ENCODE measurements at regions not wholly inside any gene's neighbourhood (a gene's known extent, or its start where the extent isn't known, plus 50 kb on each side); places are given as distances from the start of the nearest gene placed in this dataset.

GRCh38 chr4:10344824-10345223, 112.4 kb downstream of the ZNF518B start:
- Histone ChIP-seq H3K4ac (ENCODE audit: low read depth, low read length) (peak overlapping the region; percentile 24), H2BK5ac (ENCODE audit: low read depth, low read length, poor library complexity) (peak overlapping the region; percentile 8), H2BK120ac (ENCODE audit: insufficient read depth, low read length, poor library complexity) (peak overlapping the region; percentile 73), H4K91ac (ENCODE audit: low read depth, low read length) (peak overlapping the region; percentile 49), H4K8ac (ENCODE audit: low read depth, low read length) (no peak overlapping the region), H2AFZ (ENCODE audit: insufficient read depth, low read length, poor library complexity) (no peak overlapping the region), H2BK12ac (ENCODE audit: low read length) (peak overlapping the region; percentile 52), H3K27me3 (ENCODE audit: insufficient read depth, low read length) (no peaks in the 10 kb centered on the region), H3K14ac (ENCODE audit: low read length) (peak overlapping the region; percentile 53), H3K4me3 (ENCODE audit: low read depth, low read length) (no peak overlapping the region), H3K9ac (ENCODE audit: low read length) (no peak overlapping the region), H2AK5ac (ENCODE audit: low read length) (peak overlapping the region; percentile 6), H4K12ac (ENCODE audit: low read depth, low read length) (no peak overlapping the region), H3K4me2 (ENCODE audit: low read length) (no peak overlapping the region), H3K4me1 (ENCODE audit: control insufficient read depth in 1 of 2, insufficient read depth in 2 of 2, low read length in 2 of 2) (peaks cover 10 to 17% of the 10 kb centered on the region in 2 experiments), H3K27ac (ENCODE audit: low read depth, low read length) (peak overlapping the region; percentile 36), H3K23ac (ENCODE audit: low read length) (no peak overlapping the region), H3K79me1 (ENCODE audit: low read length) (peaks cover 26% of the 10 kb centered on the region), H3K79me2 (ENCODE audit: control insufficient read depth, insufficient read depth, low read length, poor library complexity) (no peaks in the 10 kb centered on the region), H3K18ac (ENCODE audit: low read length) (peak overlapping the region; percentile 60), H3K9me3 (ENCODE audit: insufficient read depth, low read depth, low read length) (no peaks in the 10 kb centered on the region), H3K36me3 (ENCODE audit: control insufficient read depth in 1 of 2, insufficient read depth in 2 of 2, low read length in 2 of 2) (no peaks in the 10 kb centered on the region)
- no CpG with 5 or more reads among the region's 4 CpGs for WGBS (ENCODE audit: extremely low coverage, insufficient coverage, insufficient read length)
- peak; percentile 34 to 77 for DNase-seq

GRCh38 chr4:10343656-10344055, 113.6 kb downstream of the ZNF518B start:
- Histone ChIP-seq H3K4me1 (ENCODE audit: control insufficient read depth in 1 of 2, insufficient read depth in 2 of 2, low read length in 2 of 2) (peaks cover 8 to 13% of the 10 kb centered on the region in 2 experiments), H3K4me2 (ENCODE audit: low read length) (no peak overlapping the region), H3K9ac (ENCODE audit: low read length) (no peak overlapping the region), H2BK120ac (ENCODE audit: insufficient read depth, low read length, poor library complexity) (peak overlapping the region; percentile 75), H3K4me3 (ENCODE audit: low read depth, low read length) (no peak overlapping the region), H3K79me1 (ENCODE audit: low read length) (peaks cover 25% of the 10 kb centered on the region), H2BK5ac (ENCODE audit: low read depth, low read length, poor library complexity) (no peak overlapping the region), H3K14ac (ENCODE audit: low read length) (peak overlapping the region; percentile 68), H2BK12ac (ENCODE audit: low read length) (no peak overlapping the region), H3K9me3 (ENCODE audit: insufficient read depth, low read depth, low read length) (no peaks in the 10 kb centered on the region), H3K79me2 (ENCODE audit: control insufficient read depth, insufficient read depth, low read length, poor library complexity) (no peaks in the 10 kb centered on the region), H3K27me3 (ENCODE audit: insufficient read depth, low read length) (no peaks in the 10 kb centered on the region), H4K12ac (ENCODE audit: low read depth, low read length) (no peak overlapping the region), H3K23ac (ENCODE audit: low read length) (no peak overlapping the region), H2AK5ac (ENCODE audit: low read length) (no peak overlapping the region), H3K27ac (ENCODE audit: low read depth, low read length) (no peak overlapping the region), H3K18ac (ENCODE audit: low read length) (no peak overlapping the region), H4K8ac (ENCODE audit: low read depth, low read length) (no peak overlapping the region), H3K4ac (ENCODE audit: low read depth, low read length) (no peak overlapping the region), H3K36me3 (ENCODE audit: control insufficient read depth in 1 of 2, insufficient read depth in 2 of 2, low read length in 2 of 2) (no peaks in the 10 kb centered on the region), H2AFZ (ENCODE audit: insufficient read depth, low read length, poor library complexity) (no peak overlapping the region), H4K91ac (ENCODE audit: low read depth, low read length) (peak overlapping the region; percentile 55)
- WGBS (ENCODE audit: extremely low coverage, insufficient coverage, insufficient read length), result no CpG with 5 or more reads among the region's 2 CpGs
- peak; percentile 23 to 40 for DNase-seq

GRCh38 chr4:10342866-10343265, 114.4 kb downstream of the ZNF518B start:
- Histone ChIP-seq H4K91ac (ENCODE audit: low read depth, low read length) (peak overlapping the region; percentile 61), H2AK5ac (ENCODE audit: low read length) (no peak overlapping the region), H3K18ac (ENCODE audit: low read length) (peak overlapping the region; percentile 38), H3K9me3 (ENCODE audit: insufficient read depth, low read depth, low read length) (no peaks in the 10 kb centered on the region), H3K4me2 (ENCODE audit: low read length) (no peak overlapping the region), H3K4me1 (ENCODE audit: control insufficient read depth in 1 of 2, insufficient read depth in 2 of 2, low read length in 2 of 2) (peaks cover 8 to 13% of the 10 kb centered on the region in 2 experiments), H3K14ac (ENCODE audit: low read length) (no peak overlapping the region), H2BK12ac (ENCODE audit: low read length) (peak overlapping the region; percentile 85), H3K4ac (ENCODE audit: low read depth, low read length) (no peak overlapping the region), H2AFZ (ENCODE audit: insufficient read depth, low read length, poor library complexity) (no peak overlapping the region), H3K79me2 (ENCODE audit: control insufficient read depth, insufficient read depth, low read length, poor library complexity) (peaks cover 1% of the 10 kb centered on the region), H3K79me1 (ENCODE audit: low read length) (peaks cover 28% of the 10 kb centered on the region), H2BK5ac (ENCODE audit: low read depth, low read length, poor library complexity) (no peak overlapping the region), H2BK120ac (ENCODE audit: insufficient read depth, low read length, poor library complexity) (no peak overlapping the region), H3K4me3 (ENCODE audit: low read depth, low read length) (no peak overlapping the region), H3K27ac (ENCODE audit: low read depth, low read length) (no peak overlapping the region), H4K8ac (ENCODE audit: low read depth, low read length) (no peak overlapping the region), H3K27me3 (ENCODE audit: insufficient read depth, low read length) (no peaks in the 10 kb centered on the region), H4K12ac (ENCODE audit: low read depth, low read length) (no peak overlapping the region), H3K23ac (ENCODE audit: low read length) (no peak overlapping the region), H3K36me3 (ENCODE audit: control insufficient read depth in 1 of 2, insufficient read depth in 2 of 2, low read length in 2 of 2) (no peaks in the 10 kb centered on the region), H3K9ac (ENCODE audit: low read length) (no peak overlapping the region)
- WGBS (ENCODE audit: extremely low coverage, insufficient coverage, insufficient read length), result no CpG with 5 or more reads among the region's 2 CpGs
- no peak for DNase-seq

- no peaks in the 10 kb centered on the region for H3K9me3 ChIP-seq (ENCODE audit: insufficient read depth, low read depth, low read length)
- H3K27ac ChIP-seq (ENCODE audit: low read depth, low read length), result peak overlapping the region; percentile 90
- H3K4ac ChIP-seq (ENCODE audit: low read depth, low read length), result peak overlapping the region; percentile 66
- H2BK120ac ChIP-seq (ENCODE audit: insufficient read depth, low read length, poor library complexity), result peak overlapping the region; percentile 97
- H3K4me3 ChIP-seq (ENCODE audit: low read depth, low read length), result no peak overlapping the region
- H3K4me2 ChIP-seq (ENCODE audit: low read length), result no peak overlapping the region
- peaks cover 14 to 15% of the 10 kb centered on the region in 2 experiments for H3K4me1 ChIP-seq (ENCODE audit: control insufficient read depth in 1 of 2, insufficient read depth in 2 of 2, low read length in 2 of 2)
- no peaks in the 10 kb centered on the region for H3K27me3 ChIP-seq (ENCODE audit: insufficient read depth, low read length)
- peak overlapping the region; percentile 87 for H4K8ac ChIP-seq (ENCODE audit: low read depth, low read length)
- H2BK12ac ChIP-seq (ENCODE audit: low read length), result peak overlapping the region; percentile 87
- peaks cover 7% of the 10 kb centered on the region for H3K79me2 ChIP-seq (ENCODE audit: control insufficient read depth, insufficient read depth, low read length, poor library complexity)
- no peak overlapping the region for H4K12ac ChIP-seq (ENCODE audit: low read depth, low read length)
- DNase-seq, result peak; percentile 96 to 97
- peak overlapping the region; percentile 60 for H2AK5ac ChIP-seq (ENCODE audit: low read length)
- peak overlapping the region; percentile 85 for H3K18ac ChIP-seq (ENCODE audit: low read length)
- no peak overlapping the region for H3K23ac ChIP-seq (ENCODE audit: low read length)
- H4K91ac ChIP-seq (ENCODE audit: low read depth, low read length), result peak overlapping the region; percentile 95
- peak overlapping the region; percentile 79 for H3K14ac ChIP-seq (ENCODE audit: low read length)
- peaks cover 41% of the 10 kb centered on the region for H3K79me1 ChIP-seq (ENCODE audit: low read length)
- H3K9ac ChIP-seq (ENCODE audit: low read length), result no peak overlapping the region
- H2AFZ ChIP-seq (ENCODE audit: insufficient read depth, low read length, poor library complexity), result no peak overlapping the region
- no peaks in the 10 kb centered on the region for H3K36me3 ChIP-seq (ENCODE audit: control insufficient read depth in 1 of 2, insufficient read depth in 2 of 2, low read length in 2 of 2)
- H2BK5ac ChIP-seq (ENCODE audit: low read depth, low read length, poor library complexity), result peak overlapping the region; percentile 89
- no CpG with 5 or more reads among the region's 4 CpGs for WGBS (ENCODE audit: extremely low coverage, insufficient coverage, insufficient read length)
Measured at GRCh38 chr4:10336471-10336870, 120.8 kb downstream of the ZNF518B start.

Measured in trophoblast cell (in vitro differentiated cells and primary cell).